ENCODE measurements at regions not wholly inside any gene's neighbourhood (a gene's known extent, or its start where the extent isn't known, plus 50 kb on each side); places are given as distances from the start of the nearest gene placed in this dataset.

- Mint-ChIP-seq H3K4me1 (no peaks in the 10 kb centered on the region), H3K27ac (no peak overlapping the region), H3K4me3 (no peak overlapping the region), H3K27me3 (ENCODE audit: low read depth, poor library complexity) (peaks cover 39% of the 10 kb centered on the region), H3K9me3 (peaks cover 8% of the 10 kb centered on the region), H3K36me3 (ENCODE audit: low read depth) (no peaks in the 10 kb centered on the region)
- TF ChIP-seq CTCF (IDR thresholded peaks at IDR 0.05): no peak
- no peak for DNase-seq
Observed at GRCh38 chr5:3361811-3362605, 233.6 kb upstream of the IRX1 start.

GRCh38 chr5:3359642-3360041, 236.0 kb upstream of the IRX1 start:
- DNase-seq: no peak

GRCh38 chr5:3357291-3357690, 238.3 kb upstream of the IRX1 start:
- Mint-ChIP-seq H3K36me3 (ENCODE audit: low read depth) (no peaks in the 10 kb centered on the region), H3K4me1 (peaks cover 5% of the 10 kb centered on the region), H3K9me3 (peaks cover 8% of the 10 kb centered on the region), H3K27ac (no peak overlapping the region), H3K27me3 (ENCODE audit: low read depth, poor library complexity) (peaks cover 56% of the 10 kb centered on the region), H3K4me3 (no peak overlapping the region)
- TF ChIP-seq CTCF (IDR thresholded peaks at IDR 0.05): no peak
- no peak for DNase-seq

More at GRCh38 chr5:3359642-3360041, 236.0 kb upstream of the IRX1 start:
- H3K27me3 Mint-ChIP-seq (ENCODE audit: low read depth, poor library complexity): peaks cover 48% of the 10 kb centered on the region
- no peaks in the 10 kb centered on the region for H3K4me1 Mint-ChIP-seq
- no peak for TF ChIP-seq CTCF (IDR thresholded peaks at IDR 0.05)
- no peak overlapping the region for H3K27ac Mint-ChIP-seq
- no peaks in the 10 kb centered on the region for H3K36me3 Mint-ChIP-seq (ENCODE audit: low read depth)
- no peak overlapping the region for H3K4me3 Mint-ChIP-seq
- H3K9me3 Mint-ChIP-seq: peaks cover 8% of the 10 kb centered on the region

- Mint-ChIP-seq H3K27me3 (ENCODE audit: low read depth, poor library complexity) (peaks cover 65% of the 10 kb centered on the region), H3K4me1 (peaks cover 5% of the 10 kb centered on the region), H3K9me3 (peaks cover 4% of the 10 kb centered on the region), H3K36me3 (ENCODE audit: low read depth) (no peaks in the 10 kb centered on the region), H3K27ac (no peak overlapping the region), H3K4me3 (no peak overlapping the region)
- no peak for DNase-seq
- TF ChIP-seq CTCF (IDR thresholded peaks at IDR 0.05): no peak
Observed at GRCh38 chr5:3356016-3356415, 239.6 kb upstream of the IRX1 start.

GRCh38 chr5:3355126-3355525, 240.5 kb upstream of the IRX1 start:
- no peak for DNase-seq
- H3K4me1 Mint-ChIP-seq: peaks cover 5% of the 10 kb centered on the region
- no peaks in the 10 kb centered on the region for H3K9me3 Mint-ChIP-seq
- TF ChIP-seq CTCF (IDR thresholded peaks at IDR 0.05): no peak
- H3K27me3 Mint-ChIP-seq (ENCODE audit: low read depth, poor library complexity): peaks cover 63% of the 10 kb centered on the region
- H3K27ac Mint-ChIP-seq: no peak overlapping the region
- H3K36me3 Mint-ChIP-seq (ENCODE audit: low read depth): no peaks in the 10 kb centered on the region
- no peak overlapping the region for H3K4me3 Mint-ChIP-seq

GRCh38 chr5:3354606-3355005, 241.0 kb upstream of the IRX1 start:
- peaks cover 68% of the 10 kb centered on the region for H3K27me3 Mint-ChIP-seq (ENCODE audit: low read depth, poor library complexity)
- DNase-seq: no peak
- H3K4me1 Mint-ChIP-seq: peaks cover 5% of the 10 kb centered on the region
- H3K36me3 Mint-ChIP-seq (ENCODE audit: low read depth): no peaks in the 10 kb centered on the region
- H3K27ac Mint-ChIP-seq: no peak overlapping the region
- H3K9me3 Mint-ChIP-seq: no peaks in the 10 kb centered on the region
- H3K4me3 Mint-ChIP-seq: no peak overlapping the region
- no peak for TF ChIP-seq CTCF (IDR thresholded peaks at IDR 0.05)
